ENCODE measurements at regions not wholly inside any gene's neighbourhood (a gene's known extent, or its start where the extent isn't known, plus 50 kb on each side); places are given as distances from the start of the nearest gene placed in this dataset.

- TF ChIP-seq CTCF (IDR thresholded peaks at IDR 0.05), result no peak
- no peak for TF ChIP-seq POLR2A (IDR thresholded peaks at IDR 0.05)
Observed at GRCh38 chr3:151630938-151631441, 102.7 kb upstream of the AADACL2 start.

Data from suprapubic skin (tissue), 3 donors.